Uterus (tissue), 2 donors: ENCODE measurements at regions not wholly inside any gene's neighbourhood (a gene's known extent, or its start where the extent isn't known, plus 50 kb on each side); places are given as distances from the start of the nearest gene placed in this dataset.

Source experiments
- POLR2A ChIP-seq, 2 donors: fragments of 450-650 bp; IDR thresholded peaks; one replicate each; pipeline ENCODE4 v1.6.1; 2016; ENCODE audit warnings: antibody characterized with exemption in 2 of 2, mild to moderate bottlenecking in 1 of 2, moderate library complexity in 1 of 2
- TF ChIP-seq, protein P1 (sequence below), 4 experiments: fragments of 200-600 bp in 2 of 4; fragments of 450-650 bp in 2 of 4; sonication (generic) in 2 of 4; IDR thresholded peaks; one replicate each; pipeline ENCODE4 v1.5.1; 2016 to 2019; ENCODE audit warnings: antibody characterized with exemption in 4 of 4, mild to moderate bottlenecking in 2 of 4, moderate library complexity in 1 of 4

GRCh38 chr4:156505341-156505955 is 466.2 kb downstream of the PDGFC start:
- no peak for TF ChIP-seq POLR2A (IDR thresholded peaks at IDR 0.05)
- TF ChIP-seq, protein P1, sequence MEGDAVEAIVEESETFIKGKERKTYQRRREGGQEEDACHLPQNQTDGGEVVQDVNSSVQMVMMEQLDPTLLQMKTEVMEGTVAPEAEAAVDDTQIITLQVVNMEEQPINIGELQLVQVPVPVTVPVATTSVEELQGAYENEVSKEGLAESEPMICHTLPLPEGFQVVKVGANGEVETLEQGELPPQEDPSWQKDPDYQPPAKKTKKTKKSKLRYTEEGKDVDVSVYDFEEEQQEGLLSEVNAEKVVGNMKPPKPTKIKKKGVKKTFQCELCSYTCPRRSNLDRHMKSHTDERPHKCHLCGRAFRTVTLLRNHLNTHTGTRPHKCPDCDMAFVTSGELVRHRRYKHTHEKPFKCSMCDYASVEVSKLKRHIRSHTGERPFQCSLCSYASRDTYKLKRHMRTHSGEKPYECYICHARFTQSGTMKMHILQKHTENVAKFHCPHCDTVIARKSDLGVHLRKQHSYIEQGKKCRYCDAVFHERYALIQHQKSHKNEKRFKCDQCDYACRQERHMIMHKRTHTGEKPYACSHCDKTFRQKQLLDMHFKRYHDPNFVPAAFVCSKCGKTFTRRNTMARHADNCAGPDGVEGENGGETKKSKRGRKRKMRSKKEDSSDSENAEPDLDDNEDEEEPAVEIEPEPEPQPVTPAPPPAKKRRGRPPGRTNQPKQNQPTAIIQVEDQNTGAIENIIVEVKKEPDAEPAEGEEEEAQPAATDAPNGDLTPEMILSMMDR (IDR thresholded peaks at IDR 0.05), result no peak
